Activated naive CD8-positive, alpha-beta T cell treated with anti-CD3 and anti-CD28 coated beads, Interleukin-2, amount 50 U/mL, for 24 hours (primary cell): ENCODE measurements at regions not wholly inside any gene's neighbourhood (a gene's known extent, or its start where the extent isn't known, plus 50 kb on each side); places are given as distances from the start of the nearest gene placed in this dataset.

ENCODE experiments used
- ATAC-seq: fragments of 150-1000 bp; cut with Tn5 transposase; one replicate; pipeline ENCODE4 v1.10.0; 2021
- DNase-seq: peaks from one replicate; pipeline ENCODE4 v3.0.0; 2021
- H3K27ac Mint-ChIP-seq: one replicate; pipeline ENCODE4 v1.8.0; 2021; ENCODE audit warnings: mild to moderate bottlenecking, mixed read lengths
- H3K27me3 Mint-ChIP-seq: one replicate; pipeline ENCODE4 v1.8.0; 2021; ENCODE audit warnings: mixed read lengths
- H3K36me3 Mint-ChIP-seq: one replicate; pipeline ENCODE4 v1.8.0; 2021; ENCODE audit warnings: low read depth, mixed read lengths
- H3K4me1 Mint-ChIP-seq: one replicate; pipeline ENCODE4 v1.8.0; 2021; ENCODE audit warnings: mixed read lengths
- H3K4me3 Mint-ChIP-seq: one replicate; pipeline ENCODE4 v1.8.0; 2021; ENCODE audit warnings: mild to moderate bottlenecking, moderate library complexity, mixed read lengths
- H3K9me3 Mint-ChIP-seq: one replicate; pipeline ENCODE4 v1.8.0; 2021; ENCODE audit warnings: mixed read lengths

GRCh38 chr3:168990134-168990533 lies 673.4 kb downstream of the MECOM start:
- no peak overlapping the region for H3K4me3 Mint-ChIP-seq

GRCh38 chr3:168989396-168989795 lies 674.1 kb downstream of the MECOM start:
- no peak for DNase-seq
- no peaks in the 10 kb centered on the region for H3K9me3 Mint-ChIP-seq

More at GRCh38 chr3:168990134-168990533, 673.4 kb downstream of the MECOM start:
- Mint-ChIP-seq H3K4me1 (no peaks in the 10 kb centered on the region), H3K27ac (no peak overlapping the region), H3K27me3 (no peaks in the 10 kb centered on the region), H3K36me3 (no peaks in the 10 kb centered on the region), H3K9me3 (no peaks in the 10 kb centered on the region)
- ATAC-seq, result no peak
- no peak for DNase-seq

GRCh38 chr3:168988853-168989252 lies 674.7 kb downstream of the MECOM start:
- DNase-seq (no peak), ATAC-seq (no peak)
- H3K9me3 Mint-ChIP-seq, result no peaks in the 10 kb centered on the region

More at GRCh38 chr3:168989396-168989795, 674.1 kb downstream of the MECOM start:
- no peaks in the 10 kb centered on the region for H3K4me1 Mint-ChIP-seq
- no peak for ATAC-seq
- no peak overlapping the region for H3K27ac Mint-ChIP-seq
- H3K36me3 Mint-ChIP-seq, result no peaks in the 10 kb centered on the region
- no peaks in the 10 kb centered on the region for H3K27me3 Mint-ChIP-seq
- H3K4me3 Mint-ChIP-seq, result no peak overlapping the region

GRCh38 chr3:168984872-168985271 lies 678.6 kb downstream of the MECOM start:
- Mint-ChIP-seq H3K4me3 (no peak overlapping the region), H3K27me3 (no peaks in the 10 kb centered on the region), H3K27ac (no peak overlapping the region), H3K4me1 (no peaks in the 10 kb centered on the region), H3K9me3 (no peaks in the 10 kb centered on the region), H3K36me3 (no peaks in the 10 kb centered on the region)
- DNase-seq (no peak), ATAC-seq (no peak)

More at GRCh38 chr3:168988853-168989252, 674.7 kb downstream of the MECOM start:
- no peaks in the 10 kb centered on the region for H3K36me3 Mint-ChIP-seq
- no peak overlapping the region for H3K27ac Mint-ChIP-seq
- no peaks in the 10 kb centered on the region for H3K4me1 Mint-ChIP-seq
- no peaks in the 10 kb centered on the region for H3K27me3 Mint-ChIP-seq
- H3K4me3 Mint-ChIP-seq, result no peak overlapping the region

- no peak for DNase-seq
- Mint-ChIP-seq H3K4me3 (no peak overlapping the region), H3K27ac (no peak overlapping the region), H3K4me1 (no peaks in the 10 kb centered on the region), H3K36me3 (no peaks in the 10 kb centered on the region), H3K27me3 (no peaks in the 10 kb centered on the region), H3K9me3 (no peaks in the 10 kb centered on the region)
- ATAC-seq, result no peak
Observed at GRCh38 chr3:168983046-168983445, 680.5 kb downstream of the MECOM start.

GRCh38 chr3:168981396-168981795 lies 682.1 kb downstream of the MECOM start:
- H3K36me3 Mint-ChIP-seq, result no peaks in the 10 kb centered on the region
- no peak overlapping the region for H3K27ac Mint-ChIP-seq
- ATAC-seq (no peak), DNase-seq (no peak)
- H3K27me3 Mint-ChIP-seq, result no peaks in the 10 kb centered on the region
- no peaks in the 10 kb centered on the region for H3K4me1 Mint-ChIP-seq
- H3K4me3 Mint-ChIP-seq, result no peak overlapping the region
- H3K9me3 Mint-ChIP-seq, result no peaks in the 10 kb centered on the region

GRCh38 chr3:168977716-168978374 lies 685.7 kb downstream of the MECOM start:
- no peaks in the 10 kb centered on the region for H3K36me3 Mint-ChIP-seq
- no peaks in the 10 kb centered on the region for H3K27me3 Mint-ChIP-seq
- no peaks in the 10 kb centered on the region for H3K9me3 Mint-ChIP-seq
- no peaks in the 10 kb centered on the region for H3K4me1 Mint-ChIP-seq
- DNase-seq (no peak), ATAC-seq (no peak)
- no peak overlapping the region for H3K4me3 Mint-ChIP-seq
- H3K27ac Mint-ChIP-seq, result no peak overlapping the region

GRCh38 chr3:168976969-168977368 lies 686.5 kb downstream of the MECOM start:
- no peak overlapping the region for H3K27ac Mint-ChIP-seq
- DNase-seq, result no peak
- H3K4me3 Mint-ChIP-seq, result no peak overlapping the region
- no peaks in the 10 kb centered on the region for H3K36me3 Mint-ChIP-seq
- no peaks in the 10 kb centered on the region for H3K27me3 Mint-ChIP-seq
- H3K9me3 Mint-ChIP-seq, result no peaks in the 10 kb centered on the region
- ATAC-seq, result no peak
- H3K4me1 Mint-ChIP-seq, result no peaks in the 10 kb centered on the region

GRCh38 chr3:168975576-168975975 lies 687.9 kb downstream of the MECOM start:
- Mint-ChIP-seq H3K9me3 (no peaks in the 10 kb centered on the region), H3K27ac (no peak overlapping the region), H3K27me3 (no peaks in the 10 kb centered on the region), H3K4me1 (no peaks in the 10 kb centered on the region), H3K36me3 (no peaks in the 10 kb centered on the region), H3K4me3 (no peak overlapping the region)
- no peak for ATAC-seq
- DNase-seq, result no peak

- H3K9me3 Mint-ChIP-seq, result peaks cover 3% of the 10 kb centered on the region
- no peaks in the 10 kb centered on the region for H3K4me1 Mint-ChIP-seq
Observed at GRCh38 chr3:168974617-168975403, 688.7 kb downstream of the MECOM start.

GRCh38 chr3:168973897-168974296 lies 689.6 kb downstream of the MECOM start:
- Mint-ChIP-seq H3K27ac (no peak overlapping the region), H3K36me3 (no peaks in the 10 kb centered on the region), H3K4me3 (no peak overlapping the region), H3K4me1 (no peaks in the 10 kb centered on the region), H3K9me3 (peaks cover 3% of the 10 kb centered on the region), H3K27me3 (no peaks in the 10 kb centered on the region)
- ATAC-seq (no peak), DNase-seq (no peak)

More at GRCh38 chr3:168974617-168975403, 688.7 kb downstream of the MECOM start:
- H3K36me3 Mint-ChIP-seq, result no peaks in the 10 kb centered on the region
- H3K4me3 Mint-ChIP-seq, result no peak overlapping the region
- no peak overlapping the region for H3K27ac Mint-ChIP-seq
- no peak for ATAC-seq
- DNase-seq, result no peak
- no peaks in the 10 kb centered on the region for H3K27me3 Mint-ChIP-seq

GRCh38 chr3:168973206-168973605 lies 690.3 kb downstream of the MECOM start:
- no peaks in the 10 kb centered on the region for H3K4me1 Mint-ChIP-seq
- ATAC-seq (no peak), DNase-seq (no peak)
- H3K27me3 Mint-ChIP-seq, result no peaks in the 10 kb centered on the region
- no peak overlapping the region for H3K4me3 Mint-ChIP-seq
- H3K27ac Mint-ChIP-seq, result no peak overlapping the region
- H3K9me3 Mint-ChIP-seq, result peaks cover 3% of the 10 kb centered on the region
- H3K36me3 Mint-ChIP-seq, result no peaks in the 10 kb centered on the region

- Mint-ChIP-seq H3K4me3 (no peak overlapping the region), H3K27ac (no peak overlapping the region), H3K27me3 (no peaks in the 10 kb centered on the region), H3K36me3 (no peaks in the 10 kb centered on the region), H3K4me1 (no peaks in the 10 kb centered on the region), H3K9me3 (peaks cover 3% of the 10 kb centered on the region)
- no peak for ATAC-seq
- DNase-seq, result no peak
Observed at GRCh38 chr3:168968609-168969008, 694.9 kb downstream of the MECOM start.

- no peak for ATAC-seq
- no peak overlapping the region for H3K4me3 Mint-ChIP-seq
Observed at GRCh38 chr3:168964736-168965135, 698.8 kb downstream of the MECOM start.

GRCh38 chr3:168961271-168961670 lies 702.2 kb downstream of the MECOM start:
- Mint-ChIP-seq H3K4me1 (no peaks in the 10 kb centered on the region), H3K27me3 (no peaks in the 10 kb centered on the region), H3K9me3 (no peaks in the 10 kb centered on the region), H3K27ac (no peak overlapping the region), H3K36me3 (no peaks in the 10 kb centered on the region), H3K4me3 (no peak overlapping the region)
- DNase-seq (no peak), ATAC-seq (no peak)

More at GRCh38 chr3:168964736-168965135, 698.8 kb downstream of the MECOM start:
- Mint-ChIP-seq H3K27me3 (no peaks in the 10 kb centered on the region), H3K4me1 (no peaks in the 10 kb centered on the region), H3K9me3 (no peaks in the 10 kb centered on the region), H3K27ac (no peak overlapping the region), H3K36me3 (no peaks in the 10 kb centered on the region)
- DNase-seq, result no peak
